ENCODE measurements at regions not wholly inside any gene's neighbourhood (a gene's known extent, or its start where the extent isn't known, plus 50 kb on each side); places are given as distances from the start of the nearest gene placed in this dataset.

GRCh38 chr9:80811656-80812055 lies 877.7 kb downstream of the TLE1 start:
- TF ChIP-seq EZH2 (IDR thresholded peaks at IDR 0.05): no peak
- no peak for TF ChIP-seq CTCF (IDR thresholded peaks at IDR 0.05)
- TF ChIP-seq EZH2phosphoT487 (IDR thresholded peaks at IDR 0.05): no peak
- Histone ChIP-seq H3K4me1 (no peaks in the 10 kb centered on the region), H3K9ac (no peak overlapping the region), H3K27me3 (no peaks in the 10 kb centered on the region), H4K20me1 (ENCODE audit: low read depth) (no peaks in the 10 kb centered on the region), H2AFZ (replicated peaks) (no peak overlapping the region), H3F3A (ENCODE audit: low read depth) (no peaks in the 10 kb centered on the region), H3K36me3 (no peaks in the 10 kb centered on the region), H3K9me3 (ENCODE audit: low read depth) (no peaks in the 10 kb centered on the region), H3K79me2 (ENCODE audit: low read depth) (no peaks in the 10 kb centered on the region), H3K4me3 (no peak overlapping the region), H3K27ac (no peak overlapping the region), H3K4me2 (no peak overlapping the region)
- no peak for DNase-seq (ENCODE audit: low spot score)
- Mint-ChIP-seq H3K9me3 (peaks cover 4% of the 10 kb centered on the region), H3K4me3 (no peak overlapping the region), H3K36me3 (no peaks in the 10 kb centered on the region), H3K4me1 (peaks cover 15% of the 10 kb centered on the region), H3K27ac (peak overlapping the region; percentile 74), H3K27me3 (ENCODE audit: insufficient read depth, low read depth) (no peaks in the 10 kb centered on the region)

- Histone ChIP-seq H3K9ac (no peak overlapping the region), H3K27ac (no peak overlapping the region), H3K9me3 (ENCODE audit: low read depth) (no peaks in the 10 kb centered on the region), H2AFZ (replicated peaks) (no peak overlapping the region), H3K4me3 (no peak overlapping the region), H3F3A (ENCODE audit: low read depth) (no peaks in the 10 kb centered on the region), H3K27me3 (no peaks in the 10 kb centered on the region), H3K4me2 (no peak overlapping the region), H4K20me1 (ENCODE audit: low read depth) (no peaks in the 10 kb centered on the region), H3K4me1 (no peaks in the 10 kb centered on the region), H3K36me3 (no peaks in the 10 kb centered on the region), H3K79me2 (ENCODE audit: low read depth) (no peaks in the 10 kb centered on the region)
- H3K4me1 Mint-ChIP-seq: peaks cover 15% of the 10 kb centered on the region
- no peak for TF ChIP-seq EZH2 (IDR thresholded peaks at IDR 0.05)
- TF ChIP-seq EZH2phosphoT487 (IDR thresholded peaks at IDR 0.05): no peak
- TF ChIP-seq CTCF (IDR thresholded peaks at IDR 0.05): no peak
- no peak for DNase-seq (ENCODE audit: low spot score)
- no peak overlapping the region for H3K27ac Mint-ChIP-seq
- H3K4me3 Mint-ChIP-seq: no peak overlapping the region
- no peaks in the 10 kb centered on the region for H3K9me3 Mint-ChIP-seq
- no peaks in the 10 kb centered on the region for H3K36me3 Mint-ChIP-seq
- H3K27me3 Mint-ChIP-seq (ENCODE audit: insufficient read depth, low read depth): no peaks in the 10 kb centered on the region
Measured at GRCh38 chr9:80811003-80811402, 878.3 kb downstream of the TLE1 start.

GRCh38 chr9:80806671-80807070 lies 882.7 kb downstream of the TLE1 start:
- no peaks in the 10 kb centered on the region for H4K20me1 ChIP-seq (ENCODE audit: low read depth)
- Mint-ChIP-seq H3K36me3 (no peaks in the 10 kb centered on the region), H3K4me3 (no peak overlapping the region), H3K9me3 (peaks cover 3% of the 10 kb centered on the region), H3K4me1 (peaks cover 4% of the 10 kb centered on the region), H3K27ac (no peak overlapping the region), H3K27me3 (ENCODE audit: insufficient read depth, low read depth) (no peaks in the 10 kb centered on the region)
- TF ChIP-seq EZH2phosphoT487 (IDR thresholded peaks at IDR 0.05): no peak
- TF ChIP-seq CTCF (IDR thresholded peaks at IDR 0.05): no peak
- no peak for TF ChIP-seq EZH2 (IDR thresholded peaks at IDR 0.05)
- no peaks in the 10 kb centered on the region for H3K79me2 ChIP-seq (ENCODE audit: low read depth)
- no peak overlapping the region for H3K27ac ChIP-seq
- no peaks in the 10 kb centered on the region for H3F3A ChIP-seq (ENCODE audit: low read depth)
- H3K9ac ChIP-seq: no peak overlapping the region
- no peaks in the 10 kb centered on the region for H3K27me3 ChIP-seq
- no peaks in the 10 kb centered on the region for H3K4me1 ChIP-seq
- H3K4me3 ChIP-seq: no peak overlapping the region
- no peaks in the 10 kb centered on the region for H3K36me3 ChIP-seq
- no peaks in the 10 kb centered on the region for H3K9me3 ChIP-seq (ENCODE audit: low read depth)
- no peak overlapping the region for H2AFZ ChIP-seq (replicated peaks)
- H3K4me2 ChIP-seq: no peak overlapping the region
- DNase-seq (ENCODE audit: low spot score): no peak

Data from neural progenitor cell (in vitro differentiated cells).